ENCODE measurements at regions not wholly inside any gene's neighbourhood (a gene's known extent, or its start where the extent isn't known, plus 50 kb on each side); places are given as distances from the start of the nearest gene placed in this dataset.

DNA sequence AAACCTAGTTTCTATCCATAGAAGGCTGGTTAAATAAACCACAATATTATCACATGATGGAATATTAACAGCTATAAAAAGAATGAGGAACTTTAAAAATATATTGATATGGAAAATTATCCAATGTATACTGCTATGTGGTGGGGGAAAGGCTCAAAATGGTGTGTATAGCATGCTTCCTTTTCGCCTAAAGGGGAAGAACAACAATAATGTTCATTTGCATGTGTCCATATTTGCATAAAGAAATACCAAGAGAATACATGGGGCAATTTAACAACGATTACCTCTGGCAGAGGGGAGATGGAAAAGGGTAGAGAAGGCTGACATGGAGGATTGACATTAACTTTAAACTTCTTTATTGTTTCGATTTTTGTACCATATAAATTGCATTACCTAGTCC, 121.3 kb upstream of the PARP11 start:
- H3K27ac ChIP-seq (ENCODE audit: low read length) = no peak overlapping the region
- H3K4me3 ChIP-seq (ENCODE audit: low read depth in 2 of 2, low read length in 2 of 2) = no peak overlapping the region
- no TSS peak for BruUV-seq (replicated peaks)
- in situ Hi-C loops (cut with HindIII; ENCODE audit: low pct_unique_long_range_greater_than_20kb, low sequenced_read_pairs) (no loop called here), intact Hi-C loops (cut with micrococcal nuclease; ENCODE audit: unreplicated experiment) (loop anchor here (10.0 kb wide), 1 partner anchor 280 kb away; the partner anchor contains the start of gene CCND2)
- H3K27me3 ChIP-seq (ENCODE audit: control insufficient read depth, insufficient read depth, low read length) = no peaks in the 10 kb centered on the region; the same call in 1 of the 2 replicates
- H3K36me3 ChIP-seq (ENCODE audit: control insufficient read depth, insufficient read depth, low read length) = no peaks in the 10 kb centered on the region
- POLR2A ChIA-PET = no interaction called here
- TF ChIP-seq TCF7L2 (IDR thresholded peaks at IDR 0.05; ENCODE audit: low read depth, low read length) = no peak
- no peak for TF ChIP-seq POLR2AphosphoS5 (IDR thresholded peaks at IDR 0.05; ENCODE audit: low read depth, low read length)
- TF ChIP-seq SIN3A (IDR thresholded peaks at IDR 0.05; ENCODE audit: borderline replicate concordance, insufficient read depth, low read depth, low read length) = no peak
- TF ChIP-seq, protein P1, sequence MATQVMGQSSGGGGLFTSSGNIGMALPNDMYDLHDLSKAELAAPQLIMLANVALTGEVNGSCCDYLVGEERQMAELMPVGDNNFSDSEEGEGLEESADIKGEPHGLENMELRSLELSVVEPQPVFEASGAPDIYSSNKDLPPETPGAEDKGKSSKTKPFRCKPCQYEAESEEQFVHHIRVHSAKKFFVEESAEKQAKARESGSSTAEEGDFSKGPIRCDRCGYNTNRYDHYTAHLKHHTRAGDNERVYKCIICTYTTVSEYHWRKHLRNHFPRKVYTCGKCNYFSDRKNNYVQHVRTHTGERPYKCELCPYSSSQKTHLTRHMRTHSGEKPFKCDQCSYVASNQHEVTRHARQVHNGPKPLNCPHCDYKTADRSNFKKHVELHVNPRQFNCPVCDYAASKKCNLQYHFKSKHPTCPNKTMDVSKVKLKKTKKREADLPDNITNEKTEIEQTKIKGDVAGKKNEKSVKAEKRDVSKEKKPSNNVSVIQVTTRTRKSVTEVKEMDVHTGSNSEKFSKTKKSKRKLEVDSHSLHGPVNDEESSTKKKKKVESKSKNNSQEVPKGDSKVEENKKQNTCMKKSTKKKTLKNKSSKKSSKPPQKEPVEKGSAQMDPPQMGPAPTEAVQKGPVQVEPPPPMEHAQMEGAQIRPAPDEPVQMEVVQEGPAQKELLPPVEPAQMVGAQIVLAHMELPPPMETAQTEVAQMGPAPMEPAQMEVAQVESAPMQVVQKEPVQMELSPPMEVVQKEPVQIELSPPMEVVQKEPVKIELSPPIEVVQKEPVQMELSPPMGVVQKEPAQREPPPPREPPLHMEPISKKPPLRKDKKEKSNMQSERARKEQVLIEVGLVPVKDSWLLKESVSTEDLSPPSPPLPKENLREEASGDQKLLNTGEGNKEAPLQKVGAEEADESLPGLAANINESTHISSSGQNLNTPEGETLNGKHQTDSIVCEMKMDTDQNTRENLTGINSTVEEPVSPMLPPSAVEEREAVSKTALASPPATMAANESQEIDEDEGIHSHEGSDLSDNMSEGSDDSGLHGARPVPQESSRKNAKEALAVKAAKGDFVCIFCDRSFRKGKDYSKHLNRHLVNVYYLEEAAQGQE (IDR thresholded peaks at IDR 0.05; ENCODE audit: insufficient read depth in 1 of 2, low read depth in 2 of 2, low read length in 1 of 2) = no peak
- no peak for TF ChIP-seq CTCF (IDR thresholded peaks at IDR 0.05)
- CTCF ChIA-PET = interaction anchor here (0.6 to 0.7 kb wide), 2 partner anchors 44 to 121 kb away, joined by 5 to 8 read pairs; no protein-coding TSS in a partner anchor
- no peaks in the 10 kb centered on the region for H3K4me1 ChIP-seq (ENCODE audit: control insufficient read depth, insufficient read depth, low read length)
- ATAC-seq (no peak), DNase-seq (ENCODE audit: low read depth, low spot score) (no peak)
- H3K9me3 ChIP-seq (ENCODE audit: control insufficient read depth, insufficient read depth, low read depth, low read length) = no peaks in the 10 kb centered on the region

- H3K4me1 ChIP-seq (ENCODE audit: control insufficient read depth, insufficient read depth, low read length) = no peaks in the 10 kb centered on the region
- H3K9me3 ChIP-seq (ENCODE audit: control insufficient read depth, insufficient read depth, low read depth, low read length) = no peaks in the 10 kb centered on the region
- ChIA-PET POLR2A (interaction anchor here (0.6 kb wide), 1 partner anchor 9 kb away, joined by 3 read pairs; no protein-coding TSS in a partner anchor), CTCF (no interaction called here)
- ATAC-seq (no peak), DNase-seq (ENCODE audit: low read depth, low spot score) (no peak)
- H3K36me3 ChIP-seq (ENCODE audit: control insufficient read depth, insufficient read depth, low read length) = no peaks in the 10 kb centered on the region
- intact Hi-C loops (cut with micrococcal nuclease; ENCODE audit: unreplicated experiment) (loop anchor here (10.0 kb wide), 1 partner anchor 282 kb away; the partner anchor contains the start of gene CCND2), in situ Hi-C loops (cut with HindIII; ENCODE audit: low pct_unique_long_range_greater_than_20kb, low sequenced_read_pairs) (no loop called here)
- no peak overlapping the region for H3K27ac ChIP-seq (ENCODE audit: low read length)
- TF ChIP-seq SIN3A (IDR thresholded peaks at IDR 0.05; ENCODE audit: borderline replicate concordance, insufficient read depth, low read depth, low read length) (no peak), TCF7L2 (IDR thresholded peaks at IDR 0.05; ENCODE audit: low read depth, low read length) (no peak), CTCF (IDR thresholded peaks at IDR 0.05) (no peak), POLR2AphosphoS5 (IDR thresholded peaks at IDR 0.05; ENCODE audit: low read depth, low read length) (no peak)
- TF ChIP-seq, protein P1 (IDR thresholded peaks at IDR 0.05; ENCODE audit: insufficient read depth in 1 of 2, low read depth in 2 of 2, low read length in 1 of 2) = no peak
- H3K27me3 ChIP-seq (ENCODE audit: control insufficient read depth, insufficient read depth, low read length) = no peaks in the 10 kb centered on the region; the same call in 1 of the 2 replicates
- H3K4me3 ChIP-seq (ENCODE audit: low read depth in 2 of 2, low read length in 2 of 2) = no peak overlapping the region
- BruUV-seq (replicated peaks) = no TSS peak
Observed at GRCh38 chr12:3992945-3993344, 119.7 kb upstream of the PARP11 start.
